Activated CD8-positive, alpha-beta memory T cell treated with anti-CD3 and anti-CD28 coated beads, Interleukin-2, amount 50 U/mL, for 48 hours (primary cell): ENCODE measurements at regions not wholly inside any gene's neighbourhood (a gene's known extent, or its start where the extent isn't known, plus 50 kb on each side); places are given as distances from the start of the nearest gene placed in this dataset.
"Not testable (repeated sequence)": the region's sequence is repeated elsewhere in the genome, so short reads cannot be mapped to it uniquely, and the experiment has no call there.

ENCODE experiments used
- DNase-seq: peaks from one replicate; pipeline ENCODE4 v3.0.0-alpha.2; 2020

DNA sequence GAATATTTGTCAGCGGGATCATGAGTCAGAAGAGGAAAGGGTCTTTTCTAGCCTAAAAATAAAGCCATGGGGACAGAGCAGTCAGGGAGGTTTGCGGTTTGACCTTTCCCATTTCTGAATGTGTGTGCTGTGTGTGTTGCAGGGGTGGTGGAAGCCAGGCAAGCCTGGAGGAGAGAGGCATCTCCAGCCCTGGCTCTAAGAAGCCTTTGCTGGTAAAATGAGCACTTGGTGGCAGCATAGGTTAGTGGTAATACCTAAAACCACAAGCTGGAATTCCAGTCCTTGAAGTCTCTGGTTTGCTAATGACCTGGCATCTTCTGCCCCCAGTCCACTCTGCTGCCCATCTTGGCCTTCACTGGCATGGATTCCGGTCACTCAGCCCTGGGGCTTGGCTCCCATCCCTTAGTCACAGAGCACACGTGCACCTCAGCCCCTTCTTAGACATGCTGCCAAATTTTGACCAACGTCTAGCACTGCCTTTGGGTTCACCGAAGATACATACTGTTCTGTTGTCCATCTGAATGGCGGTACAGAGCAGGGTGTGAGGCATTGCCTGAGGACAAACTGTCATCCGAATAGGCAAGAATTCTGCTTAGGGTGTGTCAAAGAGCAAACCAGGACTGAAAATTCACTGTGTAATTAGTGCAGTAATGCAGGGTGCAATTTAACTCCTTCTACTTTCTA is 52.7 kb downstream of the KCNA5 start:
- no peak for DNase-seq

DNA sequence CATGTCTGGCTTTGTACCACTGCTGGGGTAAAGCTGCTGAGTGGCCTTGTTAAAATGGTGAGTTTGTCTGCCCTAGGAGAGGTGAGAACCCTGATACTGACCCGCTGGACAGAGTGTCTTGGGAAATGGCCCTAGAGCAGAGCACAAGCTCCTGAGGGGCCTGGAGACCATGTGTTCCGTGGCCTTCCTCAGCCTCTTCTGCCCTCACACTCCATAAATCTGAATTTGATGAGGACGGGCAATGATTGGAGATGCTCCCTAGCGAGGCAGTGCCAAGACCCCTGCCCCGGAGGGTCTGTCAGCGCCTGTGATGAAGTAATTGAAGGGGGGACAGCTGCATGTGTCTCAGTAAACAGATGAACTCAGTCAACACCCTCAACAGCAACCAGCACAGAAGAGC is 54.1 kb downstream of the KCNA5 start:
- DNase-seq: no peak

DNA sequence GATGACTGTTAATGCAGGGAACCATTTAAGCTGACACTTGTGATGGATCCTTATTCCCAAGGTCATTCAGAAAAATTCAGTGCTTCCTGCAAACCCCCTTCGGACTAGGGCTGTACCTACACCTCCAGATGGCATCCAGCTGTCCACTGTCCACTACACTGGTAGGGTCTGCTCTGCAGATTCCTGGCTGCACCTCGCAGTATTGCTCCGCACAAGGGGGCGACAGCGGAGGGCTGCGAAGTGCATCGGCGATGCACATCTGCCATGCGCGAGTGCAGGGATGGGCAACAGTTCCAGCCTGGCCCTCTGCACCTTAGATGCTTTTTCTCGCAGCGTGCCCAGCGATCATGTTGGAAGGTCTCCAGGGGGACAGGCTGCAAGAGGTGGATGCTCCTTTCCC is 55.5 kb downstream of the KCNA5 start:
- DNase-seq: no peak

DNA sequence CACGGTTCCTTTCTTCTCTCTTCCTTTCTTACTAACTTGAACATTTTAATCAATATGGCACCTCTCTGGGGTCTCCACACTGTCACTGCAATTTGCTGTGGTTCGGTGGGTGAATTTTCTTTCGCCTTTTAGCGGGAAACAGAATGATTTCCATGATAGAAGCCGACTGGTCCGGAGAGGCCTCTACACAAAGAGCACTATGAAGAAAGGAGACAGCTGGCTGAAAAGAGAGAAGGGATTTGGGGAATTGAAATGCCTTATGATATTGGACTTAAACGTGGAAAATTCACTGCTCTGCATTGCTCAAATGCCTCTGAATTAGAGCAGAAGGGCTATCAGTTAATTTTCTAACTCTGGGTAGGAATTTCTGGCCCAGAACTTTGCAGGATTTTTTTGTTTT is 55.9 kb downstream of the KCNA5 start:
- no peak for DNase-seq

DNA sequence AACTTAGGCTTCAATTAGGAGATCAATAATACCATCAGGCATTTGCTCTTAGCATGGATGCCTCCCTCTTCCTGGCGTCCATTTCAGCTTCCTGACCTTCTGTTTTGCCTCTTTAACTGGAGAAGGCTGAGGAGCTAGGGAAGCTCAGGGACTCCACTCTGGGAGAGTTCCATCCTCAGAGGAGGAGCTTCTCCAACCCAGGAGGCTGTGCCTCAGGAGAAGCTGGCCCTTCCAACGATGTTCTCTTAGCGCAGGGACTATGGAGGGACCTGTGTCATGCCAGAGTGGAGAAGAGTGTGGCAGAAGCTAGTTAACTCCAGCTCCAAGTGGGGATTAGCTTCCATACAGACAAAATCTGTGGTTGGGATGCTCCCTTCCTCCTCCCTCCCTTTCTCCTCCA is 58.0 kb downstream of the KCNA5 start:
- no peak for DNase-seq

DNA sequence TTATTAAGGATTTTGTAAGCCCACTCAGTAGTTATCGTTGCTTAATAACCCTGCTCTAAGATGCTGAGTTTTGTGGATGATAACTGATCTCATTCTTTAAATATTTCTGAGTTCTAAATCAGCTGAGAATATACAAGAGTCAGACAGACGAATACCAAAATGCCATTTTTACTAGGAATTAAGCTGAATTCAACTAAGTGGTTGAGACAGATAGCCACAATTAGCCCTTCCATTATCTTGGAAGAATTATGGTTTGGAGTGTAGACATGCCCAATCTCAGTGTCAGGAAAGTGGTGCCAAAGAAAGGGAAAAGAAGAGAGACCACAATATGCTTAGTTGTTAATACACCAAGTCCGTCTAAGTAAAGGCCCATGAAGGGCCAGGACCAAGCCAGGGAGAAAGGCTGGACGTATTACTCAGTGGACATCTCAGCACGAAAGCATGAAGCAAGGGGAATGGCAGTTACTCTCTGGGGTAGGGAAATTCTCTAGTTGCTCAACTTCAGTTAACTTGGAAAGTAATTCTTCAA is 58.6 kb downstream of the KCNA5 start:
- no peak for DNase-seq

DNA sequence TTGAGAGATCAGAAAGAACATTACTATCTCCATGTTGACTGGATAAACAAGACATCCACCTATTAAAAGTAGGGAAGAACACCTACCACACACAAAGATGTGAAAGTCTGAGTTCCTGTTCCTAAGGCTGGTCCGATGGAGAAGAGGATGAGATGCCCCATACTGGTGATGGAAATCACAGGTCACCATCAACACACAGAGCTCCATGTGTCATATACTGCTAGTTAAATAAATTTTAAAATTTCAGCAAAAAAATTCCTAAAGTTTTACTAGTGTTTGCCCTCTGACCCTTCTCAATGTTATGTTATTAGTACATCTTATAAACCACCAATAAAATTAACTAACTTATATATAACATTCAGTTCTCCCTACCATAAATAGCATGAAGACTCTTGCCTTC is 59.1 kb downstream of the KCNA5 start:
- DNase-seq: no peak

DNA sequence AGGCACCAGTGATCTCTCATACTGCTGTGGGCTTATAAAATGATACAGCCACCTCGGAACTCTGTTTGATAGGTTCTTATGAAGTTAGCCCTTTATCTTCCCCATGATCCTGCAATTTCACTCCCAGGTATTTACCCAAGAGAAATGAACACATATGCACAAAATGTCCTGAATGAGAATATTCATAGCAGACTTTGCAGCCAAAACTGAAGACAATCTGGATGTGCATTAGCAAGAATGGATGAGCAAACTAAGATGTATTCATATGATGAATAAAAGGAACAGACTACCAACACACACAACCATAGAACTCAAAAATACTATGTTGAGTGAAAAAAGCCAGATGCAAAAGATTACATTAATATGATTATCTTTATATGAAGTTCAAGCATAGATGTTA is 66.7 kb downstream of the KCNA5 start:
- DNase-seq: no peak

DNA sequence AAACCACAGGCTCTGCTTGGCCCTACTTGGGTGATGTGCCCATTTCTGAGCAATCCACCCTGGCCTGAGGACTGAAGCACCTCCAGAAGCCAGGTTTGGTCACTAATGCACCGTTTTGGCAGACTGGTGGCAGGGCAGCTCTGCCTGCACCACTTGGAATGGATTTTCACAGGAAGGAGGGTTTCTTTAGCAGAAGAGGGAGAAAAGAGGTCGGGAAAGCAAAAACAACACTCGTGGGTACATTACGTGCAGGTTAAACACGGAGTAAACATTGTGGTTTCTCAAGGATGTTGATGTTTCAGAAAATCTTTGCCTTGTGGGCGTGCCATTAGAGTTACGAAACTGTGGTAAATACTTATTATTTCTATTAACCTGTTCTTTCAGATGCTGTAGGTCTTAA is 70.8 kb downstream of the KCNA5 start:
- DNase-seq: no peak

DNA sequence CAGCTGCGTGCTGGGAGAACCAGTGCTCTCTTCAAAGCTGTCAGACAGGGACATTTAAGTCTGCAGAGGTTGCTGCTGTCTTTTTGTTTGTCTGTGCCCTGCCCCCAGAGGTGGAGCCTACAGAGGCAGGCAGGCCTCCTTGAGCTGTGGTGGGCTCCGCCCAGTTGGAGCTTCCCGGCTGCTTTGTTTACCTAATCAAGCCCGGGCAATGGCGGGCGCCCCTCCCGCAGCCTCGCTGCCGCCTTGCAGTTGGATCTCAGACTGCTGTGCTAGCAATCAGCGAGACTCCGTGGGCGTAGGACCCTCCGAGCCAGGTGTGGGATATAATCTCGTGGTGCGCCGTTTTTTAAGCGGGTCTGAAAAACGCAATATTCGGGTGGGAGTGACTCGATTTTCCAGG is 78.1 kb downstream of the KCNA5 start:
- DNase-seq: not testable (repeated sequence)

DNA sequence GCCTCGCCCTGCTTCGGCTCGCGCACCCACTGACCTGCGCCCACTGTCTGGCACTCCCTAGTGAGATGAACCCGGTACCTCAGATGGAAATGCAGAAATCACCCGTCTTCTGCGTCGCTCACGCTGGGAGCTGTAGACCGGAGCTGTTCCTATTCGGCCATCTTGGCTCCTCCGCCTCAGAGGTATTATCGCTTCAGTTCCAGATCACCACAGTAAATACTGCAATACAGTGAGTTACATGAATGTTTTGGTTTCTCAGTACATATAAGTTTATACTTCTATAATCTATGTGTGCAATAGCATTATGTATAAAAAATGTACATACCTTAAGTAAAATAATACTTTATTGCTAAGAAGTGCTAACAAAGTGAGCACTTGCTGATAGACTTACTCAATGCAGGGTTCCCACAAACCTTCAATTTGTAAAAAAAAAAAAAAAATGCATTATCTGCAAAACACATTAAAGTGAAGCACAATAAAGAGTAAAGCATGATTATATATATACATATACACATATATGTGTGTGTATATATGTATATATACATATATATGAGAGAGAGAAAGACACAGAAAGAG is 78.7 kb downstream of the KCNA5 start:
- not testable (repeated sequence) for DNase-seq

DNA sequence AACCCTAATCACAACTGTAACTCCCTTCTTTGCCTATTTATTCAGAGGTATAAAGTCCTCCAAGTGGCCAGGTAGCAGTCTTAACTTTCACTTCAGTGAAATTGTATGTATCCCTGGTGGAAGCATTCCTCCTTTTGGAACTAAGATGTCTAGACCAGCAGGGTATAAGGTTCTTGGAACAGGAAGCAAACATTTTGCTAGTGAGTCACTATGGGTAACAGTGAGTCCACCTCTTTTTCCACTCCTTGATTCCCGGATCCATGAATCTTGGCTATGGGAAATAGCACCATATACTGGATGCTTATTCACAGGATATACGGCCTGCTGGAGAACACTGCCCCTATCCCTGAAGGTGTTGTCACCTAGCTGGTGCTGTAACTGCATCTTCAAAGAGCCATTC is 80.2 kb downstream of the KCNA5 start:
- DNase-seq: no peak

DNA sequence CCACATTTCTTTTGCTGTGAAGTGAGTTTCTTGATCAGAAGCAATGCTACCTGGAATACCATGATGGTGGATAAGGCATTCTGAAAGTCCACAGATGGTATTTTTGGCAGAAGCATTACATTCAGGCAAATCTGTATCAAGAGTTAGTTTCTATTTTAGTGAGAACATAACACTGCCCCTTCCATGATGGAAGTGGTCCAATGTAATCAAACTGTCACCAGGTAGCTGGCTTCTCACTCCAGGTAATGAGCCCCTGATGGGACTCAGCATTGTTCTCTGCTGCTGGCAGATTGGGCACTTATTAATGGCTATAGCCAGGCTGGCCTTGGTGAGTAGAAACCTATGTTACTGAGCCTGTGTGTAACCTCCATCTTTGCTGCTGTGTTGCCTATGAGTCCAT is 80.7 kb downstream of the KCNA5 start:
- DNase-seq: no peak

DNA sequence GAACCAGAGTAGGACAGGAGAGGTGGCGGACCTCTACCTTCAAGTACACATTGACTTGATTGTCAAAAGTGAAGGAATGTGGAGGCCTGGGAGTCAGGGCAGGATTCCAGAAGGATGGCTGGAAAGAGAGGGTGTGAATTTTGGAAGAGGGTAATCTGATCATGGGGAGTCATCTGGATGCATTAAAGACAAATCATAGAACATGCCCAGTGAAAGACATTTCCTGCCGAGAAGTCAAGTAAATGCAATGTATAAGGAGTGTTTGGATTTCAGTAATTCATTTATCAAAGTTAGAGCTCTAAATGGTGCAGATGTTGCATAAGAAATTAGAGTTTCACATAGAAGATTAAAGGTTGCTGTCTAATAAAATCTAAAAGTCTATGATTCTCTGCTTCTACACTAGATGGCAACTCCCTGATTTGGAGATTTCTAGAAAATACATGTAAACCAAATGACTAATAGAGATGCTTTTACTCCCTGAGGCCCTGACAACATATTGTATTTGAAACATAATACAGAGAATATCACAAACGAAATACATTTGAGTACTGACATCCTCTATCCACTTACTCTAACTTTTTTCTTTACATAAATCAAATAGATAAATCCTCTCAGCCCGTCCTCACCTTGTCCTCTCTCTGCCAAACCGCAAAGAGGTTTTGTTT is 91.3 kb downstream of the KCNA5 start:
- DNase-seq: no peak

DNA sequence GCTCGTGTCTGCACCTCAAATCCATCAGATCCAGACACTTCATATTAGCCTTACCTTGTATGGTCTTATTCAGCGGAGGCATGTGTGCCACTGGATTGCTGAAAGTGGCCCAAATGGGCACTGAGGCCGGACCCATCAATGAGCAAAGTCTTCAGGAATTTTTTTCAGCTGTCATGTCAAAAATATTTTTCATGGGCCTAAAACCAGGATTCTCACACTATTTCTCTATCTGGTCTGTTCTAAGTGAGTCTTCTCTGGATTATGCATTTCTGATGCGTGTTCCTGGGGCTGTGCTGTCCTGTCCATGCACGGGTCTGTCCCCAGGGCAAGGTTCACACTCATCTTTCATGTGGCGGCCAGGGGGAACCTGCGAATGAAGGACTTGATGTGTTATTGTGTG is 94.6 kb downstream of the KCNA5 start:
- no peak for DNase-seq

DNA sequence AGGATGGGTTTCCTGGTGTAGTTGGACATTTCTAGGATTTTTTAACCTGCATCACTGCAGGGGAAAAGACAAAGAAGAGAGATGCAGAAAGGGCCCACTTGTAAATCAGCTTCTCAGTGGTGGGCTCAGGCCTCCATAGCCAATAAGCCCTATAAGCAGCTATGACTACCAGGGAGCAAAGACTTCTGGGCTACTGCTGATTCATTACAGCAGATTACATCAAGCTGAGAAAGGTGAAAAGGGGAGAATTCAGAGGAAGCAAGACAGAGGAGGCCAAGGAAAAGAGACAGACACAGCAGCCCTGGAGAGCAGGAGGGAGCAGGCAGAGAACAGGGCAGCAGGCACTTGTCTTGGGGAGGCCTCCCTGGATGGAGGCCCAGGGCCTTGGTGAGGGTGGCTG is 95.2 kb downstream of the KCNA5 start:
- DNase-seq: no peak

DNA sequence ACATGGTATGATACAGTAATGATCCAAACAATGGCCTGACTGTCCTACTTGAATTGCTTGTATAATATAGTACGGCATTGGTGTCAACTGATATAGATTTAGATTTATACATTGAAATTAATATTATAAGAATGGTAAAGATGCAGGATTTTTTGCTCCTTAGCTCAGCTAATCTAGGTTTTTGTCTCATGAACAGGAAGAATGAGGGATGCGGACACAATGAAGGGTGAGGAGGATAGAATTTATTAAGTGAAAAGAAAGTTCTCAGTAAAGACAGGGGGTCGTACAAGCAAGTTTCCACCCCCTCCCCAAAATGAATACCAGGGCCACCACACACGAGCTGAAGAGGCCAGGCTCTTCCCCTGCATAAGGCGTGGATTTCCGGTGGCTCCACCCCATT is 96.1 kb downstream of the KCNA5 start:
- DNase-seq: no peak

DNA sequence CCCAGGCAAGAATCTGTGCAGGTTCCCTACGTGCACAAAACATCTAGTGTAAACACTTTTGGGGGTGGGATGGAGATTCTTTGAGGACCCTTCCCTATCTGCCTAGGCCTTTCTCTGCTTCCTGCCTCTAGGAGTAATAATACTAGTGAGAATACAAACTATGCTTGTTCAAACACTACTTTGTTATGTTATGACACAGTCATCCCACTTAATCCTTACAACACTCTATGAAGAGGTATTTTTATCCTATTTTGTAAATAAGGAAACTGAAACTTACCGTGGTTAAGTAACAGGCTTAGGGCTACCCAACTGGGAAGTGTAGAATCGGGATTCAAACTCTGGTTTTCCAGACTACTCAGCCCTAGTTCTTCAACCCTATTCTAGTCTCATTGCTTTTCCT is 96.5 kb downstream of the KCNA5 start:
- no peak for DNase-seq

DNA sequence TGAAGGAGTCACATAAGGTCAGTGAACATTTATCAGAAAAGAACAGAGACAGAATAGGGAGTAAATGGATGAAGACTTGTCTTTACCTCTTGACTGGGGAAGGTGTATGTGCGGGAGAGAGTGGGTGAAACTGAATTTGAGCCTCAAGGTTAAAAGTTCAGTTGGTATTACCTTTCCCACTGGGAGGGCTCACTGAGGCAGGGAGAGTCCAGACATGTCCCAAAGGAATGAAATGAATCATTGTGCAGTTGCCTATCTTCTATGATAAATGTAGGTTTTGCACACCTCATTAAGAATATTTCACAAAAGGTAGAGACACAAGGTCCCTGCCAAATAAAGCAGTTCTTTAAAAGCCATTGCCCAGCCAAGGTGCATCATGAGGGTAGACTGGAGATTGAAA is 105.2 kb downstream of the KCNA5 start:
- DNase-seq: no peak

DNA sequence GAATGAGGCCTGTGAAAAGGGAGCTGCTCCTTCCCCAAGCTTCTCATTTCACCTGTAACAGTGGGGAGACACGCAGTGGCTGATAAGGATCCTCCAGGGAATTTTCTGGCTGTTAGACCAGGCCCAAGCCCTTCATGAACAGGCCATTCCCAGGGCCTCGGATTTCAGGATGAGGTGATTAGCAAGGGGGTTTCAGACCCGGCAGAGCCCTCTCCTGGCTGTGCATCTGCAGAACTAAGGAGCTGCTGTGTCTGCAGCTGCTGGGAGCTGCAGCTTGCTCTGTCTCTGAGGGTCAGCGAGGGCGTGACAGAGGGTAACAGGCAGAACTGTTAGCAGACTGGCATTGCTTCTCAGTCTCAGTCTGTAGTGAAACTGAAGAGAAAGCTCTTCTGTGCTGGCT is 110.4 kb downstream of the KCNA5 start:
- DNase-seq: no peak

DNA sequence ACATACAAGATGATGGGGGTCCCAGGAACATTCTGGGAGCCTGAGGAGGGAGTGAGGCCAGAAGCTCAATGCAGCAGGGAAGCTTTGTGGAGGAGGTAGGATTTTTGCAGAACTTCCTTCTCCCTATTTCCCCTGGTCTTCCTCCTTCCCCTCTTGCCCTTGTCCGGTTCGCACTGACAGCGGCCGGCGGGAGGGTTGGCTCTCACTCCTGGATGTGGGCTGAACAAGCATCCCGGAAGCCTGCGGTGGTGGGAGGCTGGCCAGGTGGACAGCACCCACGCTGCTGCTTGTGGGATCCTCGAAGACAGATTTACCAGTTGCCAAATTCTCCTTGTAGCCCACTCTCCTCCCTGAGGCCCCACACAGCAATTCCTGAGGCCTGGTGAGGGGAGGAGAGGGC is 112.2 kb downstream of the KCNA5 start:
- DNase-seq: no peak

DNA sequence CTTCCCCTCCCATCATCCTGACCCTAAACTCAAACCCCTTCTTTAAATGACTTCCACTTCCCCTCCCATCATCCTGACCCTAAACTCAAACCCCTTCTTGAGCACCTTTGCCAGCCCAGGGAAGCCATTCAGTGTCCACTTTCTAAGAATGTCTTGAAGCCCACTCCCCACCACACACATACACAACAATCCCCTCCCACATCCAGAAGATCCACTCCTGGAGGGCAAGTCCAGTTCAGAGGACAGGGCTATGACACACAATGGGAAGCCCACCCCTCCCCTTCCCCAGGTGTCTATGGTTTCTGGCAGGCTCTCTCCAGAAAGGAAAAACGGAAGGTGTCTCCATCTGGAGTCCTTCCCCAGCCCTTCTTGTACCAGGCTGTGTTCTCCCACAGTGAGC is 117.1 kb downstream of the KCNA5 start:
- DNase-seq: no peak

DNA sequence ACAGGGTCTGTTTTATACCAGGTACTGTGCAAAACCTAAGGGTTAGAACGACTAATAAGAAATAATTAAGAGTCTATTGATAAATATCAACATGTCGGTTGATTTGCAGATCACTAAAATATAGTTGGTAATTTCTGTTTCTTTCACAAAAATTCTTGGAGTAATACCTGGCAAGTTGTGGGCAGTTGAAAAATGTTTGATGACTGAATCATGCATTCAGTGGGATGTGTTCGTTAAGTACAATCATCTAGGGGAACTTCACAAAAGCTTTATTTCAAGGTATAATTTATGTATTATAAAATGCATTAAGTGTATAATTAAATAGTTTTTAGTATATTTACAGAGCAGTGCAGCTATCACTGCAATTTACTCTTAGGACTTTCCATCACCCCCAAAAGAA is 120.0 kb downstream of the KCNA5 start:
- DNase-seq: no peak

DNA sequence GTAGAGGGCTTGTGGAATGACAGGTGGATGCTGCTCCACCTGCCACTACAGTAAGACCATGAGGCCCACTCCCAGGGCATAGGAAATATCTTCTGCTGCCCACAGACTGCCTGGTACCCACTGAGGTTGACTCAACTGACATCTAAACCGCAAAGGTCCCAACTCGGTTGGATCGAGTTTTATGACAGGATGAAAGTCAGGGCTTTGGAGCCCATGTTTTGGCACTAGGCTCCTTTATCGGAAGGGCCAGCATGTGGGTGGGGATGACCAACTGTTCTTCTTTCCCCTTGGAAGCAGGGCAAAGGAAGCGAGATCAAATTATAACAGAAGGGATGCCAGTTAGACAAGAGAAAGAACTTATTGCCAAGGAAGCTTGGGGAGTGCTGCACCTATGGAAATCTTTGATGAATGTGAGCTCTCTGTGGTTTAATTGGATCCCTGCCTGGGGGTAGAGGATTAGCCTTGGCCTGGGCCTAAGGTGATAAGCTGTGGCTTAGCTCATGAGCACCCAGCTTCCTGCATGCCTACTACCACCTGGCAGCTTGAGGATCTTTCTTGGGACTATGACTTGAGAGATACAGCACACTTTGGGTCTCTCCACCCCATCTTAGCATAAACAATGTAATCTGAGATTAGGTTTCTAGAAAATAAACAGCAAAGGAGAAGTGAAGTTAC is 121.8 kb downstream of the KCNA5 start:
- DNase-seq: no peak
